Endothelial cell of hepatic sinusoid (primary cell): ENCODE measurements at regions not wholly inside any gene's neighbourhood (a gene's known extent, or its start where the extent isn't known, plus 50 kb on each side); places are given as distances from the start of the nearest gene placed in this dataset.
"Not testable (repeated sequence)": the region's sequence is repeated elsewhere in the genome, so short reads cannot be mapped to it uniquely, and the experiment has no call there.

Experiments
- in situ Hi-C: cut with HindIII; loops from 2 replicates; pipeline ENCODE4 v1.10.0; 2017; ENCODE audit warnings: low sequenced_read_pairs

DNA sequence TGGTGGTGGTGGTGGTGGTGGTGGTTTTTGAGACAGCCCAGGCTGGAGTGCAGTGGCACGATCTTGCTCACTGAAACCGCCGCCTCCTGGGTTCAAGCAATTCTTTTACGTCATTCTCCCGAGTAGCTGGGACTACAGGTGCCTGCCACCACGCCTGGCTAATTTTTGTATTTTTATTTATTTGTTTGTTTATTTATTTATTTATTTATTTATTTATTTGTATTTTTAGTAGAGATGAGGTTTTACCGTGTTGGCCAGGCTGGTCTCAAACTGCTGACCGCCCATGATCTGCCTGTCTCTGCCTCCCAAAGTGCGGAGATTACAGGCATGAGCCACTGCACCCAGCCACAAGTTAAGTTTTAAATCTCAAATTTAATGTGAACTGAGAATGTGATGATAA is 126.5 kb downstream of the PCDH18 start:
- in situ Hi-C loops = not testable (repeated sequence)

DNA sequence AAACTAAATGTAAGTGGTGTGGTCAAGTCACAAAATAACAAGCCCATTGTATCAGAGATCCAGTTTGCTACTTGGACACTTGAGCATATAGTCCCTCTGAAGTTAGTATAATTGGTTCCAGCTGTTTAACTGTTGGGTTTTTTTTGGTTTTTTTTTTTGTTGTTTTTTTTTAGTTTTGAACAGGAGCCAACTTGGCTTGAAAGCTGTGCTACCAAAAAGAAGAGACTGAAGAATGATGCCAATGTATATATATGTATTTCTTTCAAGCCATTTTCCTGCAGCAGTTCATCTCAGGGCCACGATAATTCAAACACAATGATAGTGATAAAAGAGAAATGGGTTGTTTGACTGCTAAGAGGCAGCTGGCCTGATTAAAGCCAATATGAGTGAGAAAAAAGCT is 138.3 kb downstream of the PCDH18 start:
- in situ Hi-C loops = no loop called here

- in situ Hi-C loops = no loop called here
Observed at GRCh38 chr4:137393044-137393443, 139.2 kb downstream of the PCDH18 start.

GRCh38 chr4:137390707-137391106 is 141.6 kb downstream of the PCDH18 start:
- in situ Hi-C loops = no loop called here

DNA sequence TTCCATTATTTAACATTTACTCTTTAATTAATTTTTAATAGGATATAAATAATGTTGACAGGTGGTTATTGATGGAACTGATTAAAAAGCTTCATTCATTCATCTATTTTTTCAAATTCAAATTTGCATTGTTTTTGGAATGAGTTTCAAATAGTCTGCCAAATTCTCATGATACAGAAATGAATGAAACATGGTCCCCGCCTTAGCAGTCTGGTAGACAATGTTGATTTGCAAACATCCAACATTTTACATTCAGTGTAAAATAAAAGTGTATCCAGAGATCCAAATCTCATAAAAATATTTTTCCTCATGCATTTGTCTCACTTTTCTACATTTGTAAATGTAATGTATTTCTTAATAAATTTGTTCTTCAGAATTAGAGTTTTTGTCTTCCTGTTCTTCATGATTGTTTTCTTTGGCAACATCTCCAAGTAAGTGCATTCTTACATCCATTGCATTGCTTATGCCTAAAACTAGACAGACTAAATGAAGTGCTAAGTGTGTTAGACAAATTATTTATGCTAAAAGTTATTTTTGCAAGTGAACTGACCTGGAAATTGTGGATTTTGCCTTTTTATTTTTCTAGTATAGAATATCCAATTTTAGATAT is 142.3 kb downstream of the PCDH18 start:
- in situ Hi-C loops = no loop called here

DNA sequence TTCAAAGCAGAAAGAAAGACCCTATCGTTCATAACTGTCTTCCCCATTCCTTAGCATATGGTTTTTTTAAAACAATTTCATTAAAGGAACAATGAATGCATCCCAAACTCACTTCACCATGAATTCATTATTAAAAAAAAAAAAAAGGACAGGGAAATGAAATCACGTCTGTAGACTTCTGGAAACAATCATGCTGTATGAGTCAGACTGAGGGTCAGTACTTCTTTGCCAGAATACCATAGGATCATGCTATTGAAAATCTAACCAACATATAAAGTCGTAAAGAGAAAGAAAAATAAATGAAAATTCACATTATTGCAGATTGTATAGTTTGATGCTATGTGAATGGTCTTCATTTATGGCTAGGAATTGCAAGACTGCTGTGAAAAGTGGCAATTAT is 144.4 kb downstream of the PCDH18 start:
- in situ Hi-C loops = no loop called here

- in situ Hi-C loops = no loop called here
Observed at GRCh38 chr4:137384476-137384875, 147.8 kb downstream of the PCDH18 start.

DNA sequence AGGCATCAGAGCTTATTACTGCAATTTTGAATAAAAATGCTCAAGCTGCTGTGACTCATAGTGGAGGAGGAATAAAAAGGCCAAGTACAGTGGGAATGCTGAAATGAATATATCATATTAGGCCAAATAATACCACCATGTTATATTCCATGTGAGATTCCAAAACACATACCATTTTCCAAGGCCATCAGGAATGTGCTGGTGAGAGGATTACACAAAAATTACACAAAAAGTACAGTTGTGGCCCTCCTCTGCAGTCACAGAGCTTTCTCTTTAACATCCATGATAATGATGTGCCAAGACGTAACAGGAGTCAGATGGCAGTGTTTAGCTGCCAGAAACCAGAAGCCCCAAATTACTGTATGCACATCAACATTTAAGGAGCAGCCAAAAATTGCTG is 153.5 kb downstream of the PCDH18 start:
- in situ Hi-C loops = no loop called here

DNA sequence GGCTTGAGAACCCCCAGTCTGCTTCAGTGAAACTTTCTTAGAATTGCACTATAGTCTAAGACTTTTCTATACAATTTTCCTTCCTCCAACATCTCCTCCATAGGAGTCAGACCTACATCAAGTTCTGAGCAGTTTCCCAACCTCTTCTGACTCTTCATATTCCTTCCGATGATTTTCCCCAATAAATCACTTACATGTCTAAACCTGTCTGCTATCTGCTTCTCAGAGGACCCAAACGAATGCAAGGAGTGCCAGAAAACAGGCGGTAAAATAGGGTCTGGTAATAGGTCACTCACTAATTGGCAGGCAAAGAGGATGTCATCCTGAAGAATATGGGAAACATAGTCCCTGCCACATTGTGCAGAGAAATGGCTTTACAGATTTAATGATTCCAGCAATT is 153.9 kb downstream of the PCDH18 start:
- in situ Hi-C loops = no loop called here

DNA sequence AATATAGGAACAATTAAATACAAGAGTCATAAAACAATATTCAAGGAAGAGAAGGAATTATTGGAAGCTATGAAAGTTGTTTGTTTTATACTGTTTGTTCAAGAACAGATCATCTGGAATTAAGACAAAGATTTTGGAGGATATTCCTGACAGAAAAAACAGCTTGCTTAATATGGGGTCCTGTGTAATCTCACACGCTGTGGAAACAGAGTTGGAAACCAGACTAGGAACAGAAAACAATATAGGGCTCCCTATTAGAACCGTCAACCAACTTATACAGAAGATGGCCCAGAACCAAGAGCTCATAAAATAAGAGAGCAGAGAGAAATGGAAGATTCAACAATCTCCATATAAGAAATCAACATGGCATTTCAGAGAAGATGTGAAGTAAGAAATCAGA is 156.0 kb downstream of the PCDH18 start:
- in situ Hi-C loops = no loop called here

- in situ Hi-C loops = no loop called here
Observed at GRCh38 chr4:137375111-137375850, 157.0 kb downstream of the PCDH18 start.

DNA sequence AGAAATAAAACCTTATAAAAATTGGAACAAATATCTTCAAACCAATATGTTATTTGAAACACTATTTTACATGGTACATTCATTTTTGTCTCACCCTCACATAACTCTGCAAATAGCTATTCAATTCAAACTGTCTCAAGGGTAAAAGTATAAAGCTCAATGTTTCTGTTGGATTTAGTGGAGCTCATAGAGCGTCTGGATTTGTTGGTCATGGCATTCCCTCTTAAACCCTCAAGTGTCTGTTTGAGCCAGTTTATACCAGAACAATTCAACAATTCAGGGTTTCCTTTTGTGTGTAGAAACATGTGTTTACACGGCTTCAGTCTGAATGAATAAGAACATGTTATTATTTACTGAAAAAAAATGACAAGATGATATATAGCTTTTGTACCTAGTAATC is 161.6 kb downstream of the PCDH18 start:
- in situ Hi-C loops = no loop called here

- in situ Hi-C loops = no loop called here
Observed at GRCh38 chr4:137370206-137370633, 162.1 kb downstream of the PCDH18 start.

DNA sequence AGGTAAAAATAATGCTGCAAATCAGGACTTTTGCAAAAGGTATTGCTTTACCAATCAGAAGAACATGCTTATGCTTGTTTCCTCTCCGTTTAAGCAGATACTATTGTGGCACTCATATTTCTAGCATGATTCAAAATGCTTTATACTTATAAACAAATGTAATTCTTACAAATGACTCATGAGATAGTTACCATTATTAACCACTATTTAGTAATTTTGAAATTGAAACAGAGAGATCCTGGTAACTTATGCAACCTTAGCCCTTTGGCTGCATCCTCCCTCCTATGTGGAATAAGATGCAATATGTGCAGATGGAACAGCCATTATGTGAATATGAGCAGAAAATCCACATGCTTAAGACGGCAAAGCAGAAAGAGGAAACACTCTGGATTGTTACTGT is 164.7 kb downstream of the PCDH18 start:
- in situ Hi-C loops = no loop called here

- in situ Hi-C loops = no loop called here
Observed at GRCh38 chr4:137363496-137363895, 168.8 kb downstream of the PCDH18 start.

- in situ Hi-C loops = no loop called here
Observed at GRCh38 chr4:137361756-137362470, 170.4 kb downstream of the PCDH18 start.

DNA sequence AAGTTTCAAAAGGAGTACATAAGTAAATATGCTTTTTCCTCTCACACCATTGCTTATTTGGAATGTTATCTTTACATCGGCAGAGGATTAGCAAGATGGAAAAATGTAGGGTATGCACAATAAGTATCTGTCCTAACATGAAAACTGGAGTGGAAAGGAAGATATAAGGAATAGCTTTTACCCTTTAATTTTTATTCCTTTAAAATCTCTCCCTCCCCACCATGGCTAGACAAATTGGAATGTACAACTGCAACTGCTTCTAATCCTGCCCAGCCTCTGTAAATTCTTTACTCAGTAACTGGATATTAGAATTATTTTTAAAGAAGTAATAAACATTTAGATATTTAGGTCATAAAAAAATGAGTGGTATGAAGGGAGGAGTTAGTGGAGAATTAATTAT is 171.5 kb downstream of the PCDH18 start:
- in situ Hi-C loops = no loop called here

- in situ Hi-C loops = no loop called here
Observed at GRCh38 chr4:137359691-137360315, 172.5 kb downstream of the PCDH18 start.

GRCh38 chr4:137354562-137354961 is 177.7 kb downstream of the PCDH18 start:
- in situ Hi-C loops = not testable (repeated sequence)

GRCh38 chr4:137347371-137347770 is 184.9 kb downstream of the PCDH18 start:
- in situ Hi-C loops = no loop called here

- in situ Hi-C loops = no loop called here
Observed at GRCh38 chr4:137345597-137345996, 186.7 kb downstream of the PCDH18 start.

- in situ Hi-C loops = no loop called here
Observed at GRCh38 chr4:137343221-137343620, 189.1 kb downstream of the PCDH18 start.
